ENCODE measurements at regions not wholly inside any gene's neighbourhood (a gene's known extent, or its start where the extent isn't known, plus 50 kb on each side); places are given as distances from the start of the nearest gene placed in this dataset.

GRCh38 chr16:9363520-9363919 lies 272.1 kb downstream of the HAPSTR1 start:
- no peak overlapping the region for H3K4me3 Mint-ChIP-seq (ENCODE audit: unreplicated experiment)
- H2AFZ ChIP-seq (ENCODE audit: low read depth, low read length), result no peak overlapping the region
- H3K4me3 ChIP-seq (ENCODE audit: insufficient read depth, low read depth, low read length), result no peak overlapping the region
- H3K27ac ChIP-seq (ENCODE audit: low read depth, low read length), result no peak overlapping the region
- H3K36me3 ChIP-seq (ENCODE audit: insufficient read depth, low read length), result no peaks in the 10 kb centered on the region
- H3K4me1 ChIP-seq (ENCODE audit: insufficient read depth, low read length), result no peaks in the 10 kb centered on the region
- peaks cover 1% of the 10 kb centered on the region for H3K9me3 Mint-ChIP-seq (ENCODE audit: unreplicated experiment)
- no peak overlapping the region for H3K9ac ChIP-seq (ENCODE audit: low read length)
- DNase-seq (ENCODE audit: low read depth), result no peak
- H3K79me2 ChIP-seq (ENCODE audit: insufficient read depth, low read length), result no peaks in the 10 kb centered on the region
- no peaks in the 10 kb centered on the region for H3K36me3 Mint-ChIP-seq (ENCODE audit: low read depth, unreplicated experiment)
- no peaks in the 10 kb centered on the region for H4K20me1 ChIP-seq (ENCODE audit: insufficient read depth, low read length)
- H3K9me3 ChIP-seq (ENCODE audit: insufficient read depth, low read depth, low read length), result no peaks in the 10 kb centered on the region
- TF ChIP-seq, protein P1, sequence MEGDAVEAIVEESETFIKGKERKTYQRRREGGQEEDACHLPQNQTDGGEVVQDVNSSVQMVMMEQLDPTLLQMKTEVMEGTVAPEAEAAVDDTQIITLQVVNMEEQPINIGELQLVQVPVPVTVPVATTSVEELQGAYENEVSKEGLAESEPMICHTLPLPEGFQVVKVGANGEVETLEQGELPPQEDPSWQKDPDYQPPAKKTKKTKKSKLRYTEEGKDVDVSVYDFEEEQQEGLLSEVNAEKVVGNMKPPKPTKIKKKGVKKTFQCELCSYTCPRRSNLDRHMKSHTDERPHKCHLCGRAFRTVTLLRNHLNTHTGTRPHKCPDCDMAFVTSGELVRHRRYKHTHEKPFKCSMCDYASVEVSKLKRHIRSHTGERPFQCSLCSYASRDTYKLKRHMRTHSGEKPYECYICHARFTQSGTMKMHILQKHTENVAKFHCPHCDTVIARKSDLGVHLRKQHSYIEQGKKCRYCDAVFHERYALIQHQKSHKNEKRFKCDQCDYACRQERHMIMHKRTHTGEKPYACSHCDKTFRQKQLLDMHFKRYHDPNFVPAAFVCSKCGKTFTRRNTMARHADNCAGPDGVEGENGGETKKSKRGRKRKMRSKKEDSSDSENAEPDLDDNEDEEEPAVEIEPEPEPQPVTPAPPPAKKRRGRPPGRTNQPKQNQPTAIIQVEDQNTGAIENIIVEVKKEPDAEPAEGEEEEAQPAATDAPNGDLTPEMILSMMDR (IDR thresholded peaks at IDR 0.05; ENCODE audit: insufficient read depth, low read depth, low read length), result no peak
- no peak for TF ChIP-seq EZH2 (IDR thresholded peaks at IDR 0.05; ENCODE audit: insufficient read depth, low read length)
- H3K4me1 Mint-ChIP-seq (ENCODE audit: low read depth, unreplicated experiment), result no peaks in the 10 kb centered on the region
- peaks cover 10% of the 10 kb centered on the region for H3K27me3 Mint-ChIP-seq (ENCODE audit: low read depth, unreplicated experiment)
- no peak for FAIRE-seq
- H3K4me2 ChIP-seq (ENCODE audit: low read length), result no peak overlapping the region
- no peaks in the 10 kb centered on the region for H3K27me3 ChIP-seq (ENCODE audit: insufficient read depth, low read length)
- no peak overlapping the region for H3K27ac Mint-ChIP-seq (ENCODE audit: unreplicated experiment)

GRCh38 chr16:9364721-9365369 lies 273.4 kb downstream of the HAPSTR1 start:
- DNase-seq (ENCODE audit: low read depth) (no peak), FAIRE-seq (no peak)
- no peak overlapping the region for H2AFZ ChIP-seq (ENCODE audit: low read depth, low read length)
- no peak for TF ChIP-seq EZH2 (IDR thresholded peaks at IDR 0.05; ENCODE audit: insufficient read depth, low read length)
- TF ChIP-seq, protein P1 (IDR thresholded peaks at IDR 0.05; ENCODE audit: insufficient read depth, low read depth, low read length), result no peak
- no peaks in the 10 kb centered on the region for H3K4me1 ChIP-seq (ENCODE audit: insufficient read depth, low read length)
- H3K4me3 Mint-ChIP-seq (ENCODE audit: unreplicated experiment), result no peak overlapping the region
- H3K36me3 Mint-ChIP-seq (ENCODE audit: low read depth, unreplicated experiment), result no peaks in the 10 kb centered on the region
- H3K79me2 ChIP-seq (ENCODE audit: insufficient read depth, low read length), result no peaks in the 10 kb centered on the region
- no peaks in the 10 kb centered on the region for H3K36me3 ChIP-seq (ENCODE audit: insufficient read depth, low read length)
- no peak overlapping the region for H3K27ac Mint-ChIP-seq (ENCODE audit: unreplicated experiment)
- no peaks in the 10 kb centered on the region for H4K20me1 ChIP-seq (ENCODE audit: insufficient read depth, low read length)
- no peak overlapping the region for H3K4me2 ChIP-seq (ENCODE audit: low read length)
- H3K27ac ChIP-seq (ENCODE audit: low read depth, low read length), result no peak overlapping the region
- no peaks in the 10 kb centered on the region for H3K27me3 ChIP-seq (ENCODE audit: insufficient read depth, low read length)
- H3K4me3 ChIP-seq (ENCODE audit: insufficient read depth, low read depth, low read length), result no peak overlapping the region
- no peaks in the 10 kb centered on the region for H3K4me1 Mint-ChIP-seq (ENCODE audit: low read depth, unreplicated experiment)
- H3K27me3 Mint-ChIP-seq (ENCODE audit: low read depth, unreplicated experiment), result peaks cover 10% of the 10 kb centered on the region
- H3K9me3 Mint-ChIP-seq (ENCODE audit: unreplicated experiment), result peaks cover 1% of the 10 kb centered on the region
- H3K9me3 ChIP-seq (ENCODE audit: insufficient read depth, low read depth, low read length), result no peaks in the 10 kb centered on the region
- H3K9ac ChIP-seq (ENCODE audit: low read length), result no peak overlapping the region

DNA sequence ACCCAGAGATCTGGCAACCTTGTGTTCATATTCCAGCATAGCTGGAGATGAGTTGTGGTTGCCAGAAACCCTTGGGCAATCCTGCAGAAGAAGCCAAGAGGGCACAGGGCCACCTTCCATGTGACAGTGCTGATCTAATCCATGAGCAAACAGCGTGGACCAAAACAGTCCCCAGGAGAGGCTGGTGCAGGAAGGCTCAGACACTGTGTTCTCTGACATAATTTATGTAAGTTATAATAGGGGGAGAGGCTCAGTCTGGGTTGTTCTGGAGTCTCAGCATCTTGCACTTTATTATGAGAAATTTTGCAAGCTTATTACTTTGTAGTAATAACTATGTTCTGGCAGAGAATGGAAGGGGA lies 273.9 kb downstream of the HAPSTR1 start:
- H4K20me1 ChIP-seq (ENCODE audit: insufficient read depth, low read length), result no peaks in the 10 kb centered on the region
- H3K27me3 Mint-ChIP-seq (ENCODE audit: low read depth, unreplicated experiment), result peaks cover 10% of the 10 kb centered on the region
- no peaks in the 10 kb centered on the region for H3K4me1 ChIP-seq (ENCODE audit: insufficient read depth, low read length)
- H3K27me3 ChIP-seq (ENCODE audit: insufficient read depth, low read length), result no peaks in the 10 kb centered on the region
- no peaks in the 10 kb centered on the region for H3K36me3 ChIP-seq (ENCODE audit: insufficient read depth, low read length)
- H3K4me2 ChIP-seq (ENCODE audit: low read length), result no peak overlapping the region
- H2AFZ ChIP-seq (ENCODE audit: low read depth, low read length), result no peak overlapping the region
- H3K27ac Mint-ChIP-seq (ENCODE audit: unreplicated experiment), result no peak overlapping the region
- no peak for FAIRE-seq
- no peaks in the 10 kb centered on the region for H3K4me1 Mint-ChIP-seq (ENCODE audit: low read depth, unreplicated experiment)
- peaks cover 1% of the 10 kb centered on the region for H3K9me3 Mint-ChIP-seq (ENCODE audit: unreplicated experiment)
- H3K27ac ChIP-seq (ENCODE audit: low read depth, low read length), result no peak overlapping the region
- TF ChIP-seq, protein P1 (IDR thresholded peaks at IDR 0.05; ENCODE audit: insufficient read depth, low read depth, low read length), result no peak
- TF ChIP-seq EZH2 (IDR thresholded peaks at IDR 0.05; ENCODE audit: insufficient read depth, low read length), result no peak
- no peak overlapping the region for H3K4me3 ChIP-seq (ENCODE audit: insufficient read depth, low read depth, low read length)
- H3K4me3 Mint-ChIP-seq (ENCODE audit: unreplicated experiment), result no peak overlapping the region
- DNase-seq (ENCODE audit: low read depth), result no peak
- no peak overlapping the region for H3K9ac ChIP-seq (ENCODE audit: low read length)
- no peaks in the 10 kb centered on the region for H3K9me3 ChIP-seq (ENCODE audit: insufficient read depth, low read depth, low read length)
- no peaks in the 10 kb centered on the region for H3K36me3 Mint-ChIP-seq (ENCODE audit: low read depth, unreplicated experiment)
- no peaks in the 10 kb centered on the region for H3K79me2 ChIP-seq (ENCODE audit: insufficient read depth, low read length)
